HEK293T (cell line): ENCODE measurements at regions not wholly inside any gene's neighbourhood (a gene's known extent, or its start where the extent isn't known, plus 50 kb on each side); places are given as distances from the start of the nearest gene placed in this dataset.

Experiments used
- BHLHE40 ChIP-seq: fragments of 450-650 bp; IDR thresholded peaks from 2 replicates; pipeline ENCODE4 v1.6.1; 2016; ENCODE audit warnings: mild to moderate bottlenecking, moderate library complexity, borderline replicate concordance
- CTBP1 ChIP-seq: fragments of 450-650 bp; IDR thresholded peaks from 2 replicates; pipeline ENCODE4 v1.6.1; 2016; ENCODE audit warnings: borderline replicate concordance
- FOXA1 ChIP-seq: fragments of 450-650 bp; IDR thresholded peaks from 2 replicates; pipeline ENCODE4 v1.6.1; 2016; ENCODE audit warnings: mild to moderate bottlenecking
- FOXK2 ChIP-seq: fragments of 450-650 bp; IDR thresholded peaks from 2 replicates; pipeline ENCODE4 v1.6.1; 2016; ENCODE audit warnings: mild to moderate bottlenecking
- FOXM1 ChIP-seq: fragments of 450-650 bp; IDR thresholded peaks from 2 replicates; pipeline ENCODE4 v1.6.1; 2017; ENCODE audit warnings: mild to moderate bottlenecking, borderline replicate concordance
- L3MBTL2 ChIP-seq: fragments of 450-650 bp; conservative IDR thresholded peaks from 2 replicates; pipeline ENCODE4 v1.6.1; 2016; ENCODE audit warnings: mild to moderate bottlenecking
- LEF1 ChIP-seq: fragments of 450-650 bp; IDR thresholded peaks from 2 replicates; pipeline ENCODE4 v1.6.1; 2017; ENCODE audit warnings: mild to moderate bottlenecking, borderline replicate concordance
- NFRKB ChIP-seq: fragments of 450-650 bp; IDR thresholded peaks from 2 replicates; pipeline ENCODE4 v1.6.1; 2016; ENCODE audit warnings: mild to moderate bottlenecking, moderate library complexity
- SP1 ChIP-seq: fragments of 450-650 bp; IDR thresholded peaks from 2 replicates; pipeline ENCODE4 v1.6.1; 2017
- TARDBP ChIP-seq: fragments of 450-650 bp; IDR thresholded peaks from 2 replicates; pipeline ENCODE4 v1.6.1; 2016
- ZNF384 ChIP-seq: fragments of 450-650 bp; IDR thresholded peaks from 2 replicates; pipeline ENCODE4 v1.6.1; 2016
- TF ChIP-seq, protein P1 (sequence below): fragments of 450-650 bp; IDR thresholded peaks from 2 replicates; pipeline ENCODE4 v1.6.1; 2016

- TF ChIP-seq L3MBTL2 (no peak), BHLHE40 (no peak), FOXK2 (no peak), LEF1 (no peak), FOXA1 (no peak), CTBP1 (no peak), NFRKB (no peak), TARDBP (no peak), SP1 (no peak), ZNF384 (no peak), FOXM1 (no peak)
- TF ChIP-seq, protein P1, sequence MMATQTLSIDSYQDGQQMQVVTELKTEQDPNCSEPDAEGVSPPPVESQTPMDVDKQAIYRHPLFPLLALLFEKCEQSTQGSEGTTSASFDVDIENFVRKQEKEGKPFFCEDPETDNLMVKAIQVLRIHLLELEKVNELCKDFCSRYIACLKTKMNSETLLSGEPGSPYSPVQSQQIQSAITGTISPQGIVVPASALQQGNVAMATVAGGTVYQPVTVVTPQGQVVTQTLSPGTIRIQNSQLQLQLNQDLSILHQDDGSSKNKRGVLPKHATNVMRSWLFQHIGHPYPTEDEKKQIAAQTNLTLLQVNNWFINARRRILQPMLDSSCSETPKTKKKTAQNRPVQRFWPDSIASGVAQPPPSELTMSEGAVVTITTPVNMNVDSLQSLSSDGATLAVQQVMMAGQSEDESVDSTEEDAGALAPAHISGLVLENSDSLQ: no peak
Measured at GRCh38 chr10:81520688-81521087, 354.3 kb upstream of the NRG3 start.
